Kidney (tissue), 13 donors: ENCODE measurements at regions not wholly inside any gene's neighbourhood (a gene's known extent, or its start where the extent isn't known, plus 50 kb on each side); places are given as distances from the start of the nearest gene placed in this dataset.

Experiments
- DNase-seq, 5 donors: peaks; one replicate each; pipeline ENCODE4 v3.0.0-alpha.2; 2013 to 2020
- FAIRE-seq: peaks from 2 replicates; lab custom pipeline; 2012; peaks lifted over from hg19 to GRCh38; lab: Jason Lieb, UNC
- H3K27ac ChIP-seq, 2 donors: one replicate each; pipeline ENCODE4 v1.7.0; 2013; ENCODE audit warnings: low read depth in 2 of 2, low read length in 2 of 2, inconsistent platforms in 1 of 2
- H3K27me3 ChIP-seq: one replicate; pipeline ENCODE4 v1.7.1; 2013; ENCODE audit warnings: low read length, inconsistent platforms; ENCODE audit not compliant: control insufficient read depth, insufficient read depth
- H3K36me3 ChIP-seq, 3 donors: one replicate each; pipeline versions ENCODE4 v1.7.0 to v1.7.1; 2013; ENCODE audit warnings: low read length in 3 of 3, control low read depth in 1 of 3, inconsistent platforms in 1 of 3; ENCODE audit not compliant: insufficient read depth in 3 of 3, control insufficient read depth in 2 of 3
- H3K4me1 ChIP-seq, 3 donors: one replicate each; pipeline versions ENCODE4 v1.7.0 to v1.7.1; 2013; ENCODE audit warnings: low read length in 3 of 3, inconsistent platforms in 1 of 3, low read depth in 1 of 3; ENCODE audit not compliant: control insufficient read depth in 2 of 3, insufficient read depth in 2 of 3
- H3K4me3 ChIP-seq, 3 donors: one replicate each; pipeline versions ENCODE4 v1.7.0 to v1.8.1; 2013; ENCODE audit warnings: low read length in 3 of 3, control low read depth in 1 of 3, inconsistent platforms in 1 of 3
- H3K9ac ChIP-seq, 3 donors: one replicate each; pipeline versions ENCODE4 v1.7.0 to v1.7.1; 2013; ENCODE audit warnings: low read length in 3 of 3, control low read depth in 1 of 3, inconsistent platforms in 1 of 3
- H3K9me3 ChIP-seq, 3 donors: one replicate each; pipeline versions ENCODE4 v1.7.0 to v1.7.1; 2013; ENCODE audit warnings: low read length in 3 of 3, control low read depth in 1 of 3, inconsistent platforms in 1 of 3; ENCODE audit not compliant: control insufficient read depth in 2 of 3, insufficient read depth in 1 of 3
- CTCF ChIP-seq: IDR thresholded peaks from 3 replicates; pipeline ENCODE4 v1.5.1; 2012; ENCODE audit warnings: mild to moderate bottlenecking, moderate library complexity, borderline replicate concordance; ENCODE audit not compliant: insufficient read depth; ENCODE audit errors: extremely low read depth
- intact Hi-C: fragments of 100-400 bp; cut with DNase I; formaldehyde crosslinking; loops from one replicate; pipeline ENCODE4 v1.11.1; 2022
- donor health status: control.
- donor health status: control.
- donor health status: control.
- donor health status: control.
- donor health status: control.
- donor health status: DM: yes; HTN: yes; CAD: no.
- donor health status: Normal renal cell carcinoma (clear cell type).

- DNase-seq (peak in 3 of 5 donors; percentile 40 to 80 (median 53)), FAIRE-seq (no peak)
- H3K9ac ChIP-seq = no peak overlapping the region
- H3K36me3 ChIP-seq = no peaks in the 10 kb centered on the region
- no peaks in the 10 kb centered on the region for H3K27me3 ChIP-seq
- intact Hi-C loops = no loop called here
- no peak for TF ChIP-seq CTCF
- H3K4me1 ChIP-seq = no peaks in the 10 kb centered on the region
- H3K27ac ChIP-seq = no peak overlapping the region
- no peaks in the 10 kb centered on the region for H3K9me3 ChIP-seq
- H3K4me3 ChIP-seq = no peak overlapping the region
Measured at GRCh38 chr15:27679731-27680471, 419.2 kb downstream of the OCA2 start.

- H3K9ac ChIP-seq = no peak overlapping the region
- H3K9me3 ChIP-seq = no peaks in the 10 kb centered on the region
- no peak overlapping the region for H3K4me3 ChIP-seq
- intact Hi-C loops = no loop called here
- H3K27ac ChIP-seq = no peak overlapping the region
- TF ChIP-seq CTCF = no peak
- H3K4me1 ChIP-seq = no peaks in the 10 kb centered on the region
- H3K36me3 ChIP-seq = no peaks in the 10 kb centered on the region
- no peaks in the 10 kb centered on the region for H3K27me3 ChIP-seq
- DNase-seq = no peak
- FAIRE-seq = no peak
Measured at GRCh38 chr15:27679203-27679602, 419.9 kb downstream of the OCA2 start.

- H3K4me1 ChIP-seq = no peaks in the 10 kb centered on the region
- no peak overlapping the region for H3K4me3 ChIP-seq
- no peaks in the 10 kb centered on the region for H3K27me3 ChIP-seq
- no peak overlapping the region for H3K9ac ChIP-seq
- H3K27ac ChIP-seq = no peak overlapping the region
- no peaks in the 10 kb centered on the region for H3K9me3 ChIP-seq
- FAIRE-seq (no peak), DNase-seq (no peak)
- no peaks in the 10 kb centered on the region for H3K36me3 ChIP-seq
- intact Hi-C loops = no loop called here
- no peak for TF ChIP-seq CTCF
Measured at GRCh38 chr15:27677951-27678350, 421.2 kb downstream of the OCA2 start.
